Upper lobe of left lung (tissue), 6 donors: ENCODE measurements at regions not wholly inside any gene's neighbourhood (a gene's known extent, or its start where the extent isn't known, plus 50 kb on each side); places are given as distances from the start of the nearest gene placed in this dataset.
A peak's percentile ranks its signal among the peaks of the same experiment; 100 is the strongest.
"Not testable (repeated sequence)": the region's sequence is repeated elsewhere in the genome, so short reads cannot be mapped to it uniquely, and the experiment has no call there.

Experiments used
- ATAC-seq, 2 donors: fragments of 200-7000 bp; cut with Tn5 transposase; one replicate each; pipeline ENCODE4 v1.9.1; 2022; ENCODE audit warnings: mild to moderate bottlenecking in 2 of 2, moderate library complexity in 2 of 2; ENCODE audit not compliant: low FRiP score in 2 of 2
- DNase-seq, 2 donors: peaks; one replicate each; pipeline ENCODE4 v3.0.0-alpha.2; 2019 to 2020
- H3K27ac ChIP-seq, 4 donors: fragments of 200-600 bp; sonication (generic); one replicate each; pipeline ENCODE4 v1.5.1; 2016 to 2019
- H3K27me3 ChIP-seq, 4 donors: fragments of 200-600 bp; sonication (generic); one replicate each; pipeline ENCODE4 v1.5.1; 2017 to 2019
- H3K36me3 ChIP-seq, 4 donors: fragments of 200-600 bp; sonication (generic); one replicate each; pipeline ENCODE4 v1.5.1; 2016 to 2019
- H3K4me1 ChIP-seq, 4 donors: fragments of 200-600 bp; sonication (generic); one replicate each; pipeline ENCODE4 v1.5.1; 2018 to 2019
- H3K4me3 ChIP-seq, 4 donors: fragments of 200-600 bp; sonication (generic); one replicate each; pipeline ENCODE4 v1.5.1; 2017 to 2019; ENCODE audit warnings: mild to moderate bottlenecking in 2 of 4, moderate library complexity in 1 of 4
- H3K9me3 ChIP-seq, 4 donors: fragments of 200-600 bp; sonication (generic); one replicate each; pipeline ENCODE4 v1.5.1; 2018 to 2019
- EP300 ChIP-seq, 4 donors: sonication (generic); formaldehyde crosslinking; IDR thresholded peaks; one replicate each; pipeline ENCODE4 v1.5.1; 2017; ENCODE audit warnings: antibody characterized with exemption in 4 of 4, control low read depth in 2 of 4
- POLR2A ChIP-seq, 4 donors: fragments of 450-650 bp; IDR thresholded peaks; one replicate each; pipeline ENCODE4 v1.5.1; 2016 to 2017; ENCODE audit warnings: antibody characterized with exemption in 4 of 4, mild to moderate bottlenecking in 2 of 4
- POLR2AphosphoS5 ChIP-seq, 2 donors: sonication (generic); formaldehyde crosslinking; IDR thresholded peaks; one replicate each; pipeline ENCODE4 v1.5.1; 2017; ENCODE audit warnings: antibody characterized with exemption in 2 of 2
- WGBS, 2 donors: methylation state at CpG; one replicate each; pipeline ENCODE4 v1.1.5; 2017 to 2018; 5-methylcytosine and 5-hydroxymethylcytosine counted together
- TF ChIP-seq, protein P1 (sequence below), 6 experiments: fragments of 450-650 bp in 4 of 6; fragments of 200-600 bp in 2 of 6; sonication (generic) in 2 of 6; IDR thresholded peaks; one replicate each; pipeline ENCODE4 v1.5.1; 2016 to 2019; ENCODE audit warnings: antibody characterized with exemption in 6 of 6
- donor health status: DM: no; HTN: no; CAD: no; lungs with moderate emphysema.
- donor health status: DM: no; HTN: yes; CAD: no; lungs with severe emphysema.

DNA sequence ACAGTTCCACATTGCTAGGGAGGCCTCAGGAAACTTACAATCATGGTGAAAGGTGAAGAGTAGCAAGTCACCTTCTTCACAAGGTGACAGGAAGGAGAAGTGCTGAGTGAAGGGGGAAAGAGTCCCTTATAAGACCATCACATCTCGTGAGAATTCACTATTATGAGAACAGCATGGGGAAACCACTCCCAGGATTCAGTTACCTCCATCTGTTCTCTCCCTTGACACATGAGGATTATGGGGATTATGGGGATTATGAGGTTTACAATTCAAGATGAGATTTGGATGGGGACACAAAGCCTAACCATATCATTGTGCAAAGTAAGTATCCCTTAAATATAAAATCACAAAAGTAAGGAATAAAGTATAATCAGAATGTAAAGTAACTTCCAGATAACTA lies 375.9 kb upstream of the NAALADL2 start:
- TF ChIP-seq EP300 (IDR thresholded peaks at IDR 0.05) (no peak), POLR2A (IDR thresholded peaks at IDR 0.05) (no peak), POLR2AphosphoS5 (IDR thresholded peaks at IDR 0.05) (no peak)
- TF ChIP-seq, protein P1, sequence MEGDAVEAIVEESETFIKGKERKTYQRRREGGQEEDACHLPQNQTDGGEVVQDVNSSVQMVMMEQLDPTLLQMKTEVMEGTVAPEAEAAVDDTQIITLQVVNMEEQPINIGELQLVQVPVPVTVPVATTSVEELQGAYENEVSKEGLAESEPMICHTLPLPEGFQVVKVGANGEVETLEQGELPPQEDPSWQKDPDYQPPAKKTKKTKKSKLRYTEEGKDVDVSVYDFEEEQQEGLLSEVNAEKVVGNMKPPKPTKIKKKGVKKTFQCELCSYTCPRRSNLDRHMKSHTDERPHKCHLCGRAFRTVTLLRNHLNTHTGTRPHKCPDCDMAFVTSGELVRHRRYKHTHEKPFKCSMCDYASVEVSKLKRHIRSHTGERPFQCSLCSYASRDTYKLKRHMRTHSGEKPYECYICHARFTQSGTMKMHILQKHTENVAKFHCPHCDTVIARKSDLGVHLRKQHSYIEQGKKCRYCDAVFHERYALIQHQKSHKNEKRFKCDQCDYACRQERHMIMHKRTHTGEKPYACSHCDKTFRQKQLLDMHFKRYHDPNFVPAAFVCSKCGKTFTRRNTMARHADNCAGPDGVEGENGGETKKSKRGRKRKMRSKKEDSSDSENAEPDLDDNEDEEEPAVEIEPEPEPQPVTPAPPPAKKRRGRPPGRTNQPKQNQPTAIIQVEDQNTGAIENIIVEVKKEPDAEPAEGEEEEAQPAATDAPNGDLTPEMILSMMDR (IDR thresholded peaks at IDR 0.05) = no peak
- Histone ChIP-seq H3K27me3 (no peaks in the 10 kb centered on the region), H3K36me3 (no peaks in the 10 kb centered on the region), H3K4me1 (no peaks in the 10 kb centered on the region), H3K9me3 (no peaks in the 10 kb centered on the region), H3K27ac (no peak overlapping the region), H3K4me3 (no peak overlapping the region)
- no peak for ATAC-seq
- DNase-seq = no peak
- WGBS, 2 donors = 44 to 73% methylated on average over 1 of the region's 1 CpG

DNA sequence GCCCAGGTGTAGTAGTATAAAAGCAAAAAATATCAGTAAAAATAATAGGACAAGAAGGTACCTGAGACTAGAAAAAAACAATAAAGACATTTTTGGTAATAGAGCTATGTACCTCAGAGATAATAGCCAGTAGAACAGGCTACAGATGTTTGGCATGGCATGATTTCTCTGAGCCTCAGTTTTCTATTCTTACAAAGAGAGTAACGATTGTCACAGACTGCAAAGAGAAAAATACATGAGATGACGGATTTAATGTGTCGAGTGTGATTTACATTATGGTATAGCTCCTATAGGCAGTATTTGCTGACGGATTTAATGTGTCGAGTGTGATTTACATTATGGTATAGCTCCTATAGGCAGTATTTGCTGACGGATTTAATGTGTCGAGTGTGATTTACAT lies 375.3 kb upstream of the NAALADL2 start:
- not testable (repeated sequence) for ATAC-seq, H3K4me1 ChIP-seq, H3K27me3 ChIP-seq, H3K27ac ChIP-seq, DNase-seq, H3K36me3 ChIP-seq, H3K9me3 ChIP-seq, H3K4me3 ChIP-seq
- 84 to 88% methylated on average over 5 to 7 of the region's 7 CpGs for WGBS, 2 donors

DNA sequence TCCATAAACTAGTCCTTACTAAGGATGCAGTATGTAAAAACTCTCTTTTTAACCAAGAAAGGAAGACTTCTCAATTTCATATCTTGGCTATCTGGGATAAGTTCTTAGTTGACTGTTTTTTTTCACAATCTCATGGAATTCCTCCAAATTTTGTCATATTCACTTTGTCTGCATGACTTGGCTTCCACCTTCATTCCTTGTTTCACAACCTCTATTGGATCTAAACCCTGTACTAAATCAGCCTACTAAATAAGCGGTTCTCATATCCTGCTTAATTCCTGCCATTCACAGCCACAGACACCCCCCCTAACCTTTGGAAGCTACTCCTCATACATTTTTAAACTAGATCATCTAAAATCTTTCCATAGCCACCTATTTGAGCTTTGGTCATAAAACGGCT lies 370.6 kb upstream of the NAALADL2 start:
- H3K36me3 ChIP-seq = no peaks in the 10 kb centered on the region
- TF ChIP-seq POLR2A (IDR thresholded peaks at IDR 0.05) = no peak
- no peak for TF ChIP-seq POLR2AphosphoS5 (IDR thresholded peaks at IDR 0.05)
- TF ChIP-seq, protein P1 (IDR thresholded peaks at IDR 0.05) = no peak
- TF ChIP-seq EP300 (IDR thresholded peaks at IDR 0.05) = no peak
- H3K27me3 ChIP-seq = no peaks in the 10 kb centered on the region
- H3K4me3 ChIP-seq = no peak overlapping the region
- no peak overlapping the region for H3K27ac ChIP-seq
- DNase-seq (no peak), ATAC-seq (peak in 1 of 2 donors; percentile 65)
- no peaks in the 10 kb centered on the region for H3K4me1 ChIP-seq
- no peaks in the 10 kb centered on the region for H3K9me3 ChIP-seq
- 83 to 88% methylated on average over 2 of the region's 2 CpGs for WGBS, 2 donors

DNA sequence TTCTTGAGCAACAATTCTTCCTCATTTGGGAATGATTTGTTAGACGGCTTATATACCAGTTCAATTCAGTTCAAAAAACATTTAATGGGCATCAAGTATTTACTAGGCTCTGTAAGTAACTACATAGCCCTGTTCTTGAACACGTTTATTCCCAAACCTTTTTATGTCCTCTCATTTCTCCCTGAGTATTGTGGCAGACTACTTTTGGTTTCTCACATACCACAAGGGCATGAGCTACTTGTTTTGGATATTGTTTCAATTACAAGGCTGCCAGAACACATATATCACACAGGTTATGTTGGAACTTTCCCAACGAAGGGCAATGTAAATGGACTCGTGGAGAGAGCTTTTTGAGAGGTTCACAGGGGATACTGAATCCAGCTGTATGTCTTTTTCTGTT lies 363.8 kb upstream of the NAALADL2 start:
- H3K27ac ChIP-seq = no peak overlapping the region
- no peaks in the 10 kb centered on the region for H3K36me3 ChIP-seq
- 35 to 36% methylated on average over 4 of the region's 4 CpGs for WGBS, 2 donors
- DNase-seq = no peak
- H3K27me3 ChIP-seq = no peaks in the 10 kb centered on the region
- no peak for TF ChIP-seq EP300 (IDR thresholded peaks at IDR 0.05)
- TF ChIP-seq, protein P1 (IDR thresholded peaks at IDR 0.05) = no peak
- TF ChIP-seq POLR2A (IDR thresholded peaks at IDR 0.05) = no peak
- TF ChIP-seq POLR2AphosphoS5 (IDR thresholded peaks at IDR 0.05) = no peak
- no peak for ATAC-seq
- H3K9me3 ChIP-seq = no peaks in the 10 kb centered on the region
- H3K4me1 ChIP-seq = no peaks in the 10 kb centered on the region
- no peak overlapping the region for H3K4me3 ChIP-seq

DNA sequence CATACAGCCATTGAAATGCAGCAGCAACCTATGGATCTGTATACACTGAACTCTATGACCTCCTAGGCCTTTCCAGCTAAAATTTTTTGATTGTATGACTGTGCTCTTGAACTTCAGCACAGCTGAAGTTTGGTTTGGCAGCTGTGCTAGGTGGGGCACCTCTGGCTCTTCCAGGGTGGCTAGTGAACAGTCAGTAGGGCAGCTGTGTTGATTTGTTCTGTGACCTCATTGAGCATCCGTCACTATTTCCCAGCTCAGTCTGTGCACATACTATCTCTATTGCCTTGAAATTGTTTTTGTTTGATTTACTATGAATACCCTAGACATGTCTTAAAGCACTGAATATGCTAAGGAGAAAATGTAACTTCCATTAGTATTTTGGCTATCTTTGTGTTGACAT lies 363.2 kb upstream of the NAALADL2 start:
- Histone ChIP-seq H3K27ac (no peak overlapping the region), H3K9me3 (no peaks in the 10 kb centered on the region), H3K27me3 (no peaks in the 10 kb centered on the region), H3K36me3 (no peaks in the 10 kb centered on the region), H3K4me1 (no peaks in the 10 kb centered on the region), H3K4me3 (no peak overlapping the region)
- DNase-seq (no peak), ATAC-seq (peak in 1 of 2 donors; percentile 73)
- WGBS, 2 donors = 86 to 96% methylated on average over 1 of the region's 1 CpG
- TF ChIP-seq POLR2A (IDR thresholded peaks at IDR 0.05) = no peak
- TF ChIP-seq POLR2AphosphoS5 (IDR thresholded peaks at IDR 0.05) = no peak
- no peak for TF ChIP-seq EP300 (IDR thresholded peaks at IDR 0.05)
- TF ChIP-seq, protein P1 (IDR thresholded peaks at IDR 0.05) = no peak
